HepG2 (cell line): ENCODE measurements at regions not wholly inside any gene's neighbourhood (a gene's known extent, or its start where the extent isn't known, plus 50 kb on each side); places are given as distances from the start of the nearest gene placed in this dataset.
"Not testable (repeated sequence)": the region's sequence is repeated elsewhere in the genome, so short reads cannot be mapped to it uniquely, and the experiment has no call there.

Experiments
- ATAC-seq: fragments of 200-7000 bp; cut with Tn5 transposase; 3 replicates; pipeline ENCODE4 v1.9.1; 2020; ENCODE audit warnings: mild to moderate bottlenecking, moderate library complexity
- BruUV-seq: library from RNA; stranded (reverse); fragments of 400-500 nt; replicated peaks from 2 replicates; lab custom pipeline; 2021; lab: Mats Ljungman, UMichigan
- CTCF ChIA-PET: fragments of 300-600 bp; formaldehyde crosslinking; extraction: SDS; loops from one replicate; lab custom pipeline; 2021; ENCODE audit warnings: low total read pairs, inconsistent platforms, low intra/inter-chr PET ratio; lab: Yijun Ruan, JAX
- POLR2A ChIA-PET: fragments of 350-600 bp; sonication (Branson Sonifier 250); formaldehyde crosslinking; loops from one replicate; lab custom pipeline; 2020; ENCODE audit warnings: antibody characterized with exemption, inconsistent platforms; lab: Yijun Ruan, JAX
- DNase-seq: peaks from one replicate; pipeline ENCODE4 v3.0.0-alpha.2; 2015; ENCODE audit warnings: low spot score
- FAIRE-seq: peaks from 3 replicates; lab custom pipeline; 2011; peaks lifted over from hg19 to GRCh38; lab: Jason Lieb, UNC
- H2AFZ ChIP-seq: one replicate; pipeline ENCODE4 v1.6.1; 2011; ENCODE audit warnings: low read length, inconsistent platforms
- H3K27ac ChIP-seq: fragments of 300-600 bp; 3 replicates; pipeline ENCODE4 v1.8.0; 2011; ENCODE audit warnings: mixed run types, mild to moderate bottlenecking, mixed read lengths, low read length, inconsistent platforms; ENCODE audit not compliant: insufficient read depth; ENCODE audit errors: extremely low read length
- H3K27me3 ChIP-seq, 2 experiments: fragments of 200-600 bp in 1 of 2; 2 replicates in 1 of 2; 3 replicates in 1 of 2; pipeline versions ENCODE4 v1.6.0 to v1.8.0; 2011; ENCODE audit warnings: low read length in 2 of 2, mild to moderate bottlenecking in 2 of 2, moderate library complexity in 2 of 2, inconsistent platforms in 1 of 2; ENCODE audit not compliant: insufficient read depth in 2 of 2, control insufficient read depth in 1 of 2
- H3K36me3 ChIP-seq, 2 experiments: fragments of 200-600 bp in 1 of 2; replicated peaks in 1 of 2; 2 replicates in 1 of 2; 3 replicates in 1 of 2; pipeline versions ENCODE4 v1.5.1 to v1.8.0; 2011; ENCODE audit warnings: low read length in 2 of 2, inconsistent platforms in 1 of 2; ENCODE audit not compliant: insufficient read depth in 2 of 2, control insufficient read depth in 1 of 2
- H3K4me1 ChIP-seq: 2 replicates; pipeline ENCODE4 v1.5.1; 2012; ENCODE audit warnings: low read length, inconsistent platforms; ENCODE audit not compliant: insufficient read depth
- H3K4me2 ChIP-seq: 2 replicates; pipeline ENCODE4 v1.6.0; 2011; ENCODE audit warnings: low read depth, low read length, inconsistent platforms
- H3K4me3 ChIP-seq, 3 experiments: fragments of 200-600 bp in 1 of 3; sonication (generic), shearing (Covaris generic) in 1 of 3; replicated peaks in 1 of 3; 2 replicates each; pipeline ENCODE4 v1.5.1; 2011 to 2016; ENCODE audit warnings: low read length in 3 of 3, inconsistent platforms in 2 of 3, low read depth in 2 of 3, mild to moderate bottlenecking in 2 of 3, control low read depth in 1 of 3, mixed read lengths in 1 of 3; ENCODE audit not compliant: insufficient read depth in 1 of 3
- H3K79me2 ChIP-seq: one replicate; pipeline ENCODE4 v1.6.1; 2011; ENCODE audit warnings: low read length, inconsistent platforms; ENCODE audit not compliant: insufficient read depth
- H3K9ac ChIP-seq: 2 replicates; pipeline ENCODE4 v1.6.0; 2011; ENCODE audit warnings: mild to moderate bottlenecking, low read depth, low read length, inconsistent platforms; ENCODE audit not compliant: insufficient read depth
- H3K9me3 ChIP-seq: 2 replicates; pipeline ENCODE4 v1.5.1; 2012; ENCODE audit warnings: mild to moderate bottlenecking, low read length
- H4K20me1 ChIP-seq: 2 replicates; pipeline ENCODE4 v1.6.0; 2011; ENCODE audit warnings: inconsistent platforms, mild to moderate bottlenecking, low read length, moderate library complexity; ENCODE audit not compliant: insufficient read depth
- BCL3 ChIP-seq: sonication (generic); formaldehyde crosslinking; IDR thresholded peaks from 2 replicates; pipeline ENCODE4 v1.5.1; 2020; ENCODE audit warnings: mild to moderate bottlenecking, missing genetic modification reagents, moderate library complexity
- CBX1 ChIP-seq: IDR thresholded peaks from one replicate; pipeline ENCODE4 v1.6.1; 2016; ENCODE audit warnings: antibody characterized with exemption, low read depth
- GATAD1 ChIP-seq: IDR thresholded peaks from 2 replicates; pipeline ENCODE4 v1.6.1; 2016; ENCODE audit warnings: missing genetic modification reagents, missing compliant biosample characterization
- KLF6 ChIP-seq: IDR thresholded peaks from 2 replicates; pipeline ENCODE4 v1.8.0; 2016; ENCODE audit warnings: missing biosample characterization, missing genetic modification reagents
- KMT2B ChIP-seq: IDR thresholded peaks from 2 replicates; pipeline ENCODE4 v1.6.1; 2016; ENCODE audit warnings: missing genetic modification reagents, missing compliant biosample characterization
- ZBTB2 ChIP-seq: sonication (generic); formaldehyde crosslinking; IDR thresholded peaks from 2 replicates; pipeline ENCODE4 v1.8.0; 2022; ENCODE audit warnings: low read depth, missing genetic modification reagents
- ZFP41 ChIP-seq: sonication (generic); formaldehyde crosslinking; IDR thresholded peaks from 2 replicates; pipeline ENCODE4 v1.4.0; 2020; ENCODE audit warnings: mild to moderate bottlenecking, missing genetic modification reagents, borderline replicate concordance
- WGBS: methylation state at CpG from one replicate; pipeline ENCODE4 v1.1.6; 2017; ENCODE audit warnings: low lambda C conversion rate; 5-methylcytosine and 5-hydroxymethylcytosine counted together
- in situ Hi-C: cut with HindIII; loops from 2 replicates; pipeline ENCODE4 v1.10.0; 2017; ENCODE audit warnings: low pct_unique_long_range_greater_than_20kb; ENCODE audit not compliant: extremely low pct_ligation_motif_present
- intact Hi-C: fragments of 100-400 bp; cut with micrococcal nuclease; formaldehyde crosslinking; loops from one replicate; pipeline ENCODE4 v1.10.0; 2022; ENCODE audit not compliant: unreplicated experiment

- no peak overlapping the region for H3K9ac ChIP-seq
- TF ChIP-seq ZBTB2 (CRISPR knock-in tag) (no peak), KLF6 (no peak), CBX1 (no peak), GATAD1 (CRISPR knock-in tag) (no peak), BCL3 (no peak), KMT2B (CRISPR knock-in tag) (no peak), ZFP41 (CRISPR knock-in tag) (no peak)
- no peaks in the 10 kb centered on the region for H4K20me1 ChIP-seq
- no peaks in the 10 kb centered on the region for H3K4me1 ChIP-seq
- BruUV-seq, result no TSS peak
- H3K4me2 ChIP-seq, result no peak overlapping the region
- no peak for FAIRE-seq
- CTCF ChIA-PET, result no interaction called here
- H3K79me2 ChIP-seq, result no peaks in the 10 kb centered on the region
- H3K4me3 ChIP-seq, result no peak overlapping the region
- 4% methylated on average over 3 of the region's 3 CpGs for WGBS
- POLR2A ChIA-PET, result no interaction called here
- DNase-seq, result no peak
- intact Hi-C loops (no loop called here), in situ Hi-C loops (no loop called here)
- ATAC-seq, result no peak
- H3K27ac ChIP-seq, result no peak overlapping the region
- peaks cover 38% of the 10 kb centered on the region for H3K9me3 ChIP-seq
- no peaks in the 10 kb centered on the region for H3K36me3 ChIP-seq
- H3K27me3 ChIP-seq, result no peaks in the 10 kb centered on the region
- no peak overlapping the region for H2AFZ ChIP-seq
Observed at GRCh38 chr14:48274826-48275225, 599.4 kb upstream of the MDGA2 start.

GRCh38 chr14:48267926-48268325, 592.5 kb upstream of the MDGA2 start:
- H4K20me1 ChIP-seq, FAIRE-seq, DNase-seq, H3K4me3 ChIP-seq, H3K9me3 ChIP-seq, H3K27ac ChIP-seq, POLR2A ChIA-PET, H3K4me1 ChIP-seq, H3K36me3 ChIP-seq, BruUV-seq, CTCF ChIA-PET, H3K79me2 ChIP-seq, in situ Hi-C loops, H3K27me3 ChIP-seq, H3K9ac ChIP-seq, H3K4me2 ChIP-seq, H2AFZ ChIP-seq, ATAC-seq: not testable (repeated sequence)
- intact Hi-C loops, result loop anchor here (5.0 kb wide), 1 partner anchor 654 kb away; no protein-coding TSS in a partner anchor
- 19% methylated on average over 4 of the region's 4 CpGs for WGBS

GRCh38 chr14:48266201-48266600, 590.8 kb upstream of the MDGA2 start:
- H2AFZ ChIP-seq, H3K4me2 ChIP-seq, H3K27me3 ChIP-seq, H3K9ac ChIP-seq, POLR2A ChIA-PET, H3K9me3 ChIP-seq, H3K79me2 ChIP-seq, H3K27ac ChIP-seq, H3K4me3 ChIP-seq, BruUV-seq, FAIRE-seq, ATAC-seq, H3K4me1 ChIP-seq, CTCF ChIA-PET, in situ Hi-C loops, DNase-seq, H3K36me3 ChIP-seq, H4K20me1 ChIP-seq: not testable (repeated sequence)
- WGBS, result 21% methylated on average over 5 of the region's 5 CpGs
- intact Hi-C loops, result loop anchor here (5.0 kb wide), 1 partner anchor 656 kb away; no protein-coding TSS in a partner anchor
